ENCODE measurements at regions not wholly inside any gene's neighbourhood (a gene's known extent, or its start where the extent isn't known, plus 50 kb on each side); places are given as distances from the start of the nearest gene placed in this dataset.

GRCh38 chr13:89803839-89804238 is 1543.6 kb upstream of the MIR17HG start:
- ChIA-PET CTCF (no interaction called here), POLR2A (no interaction called here)
- Mint-ChIP-seq H3K4me3 (no peak overlapping the region), H3K27ac (no peak overlapping the region), H3K4me1 (ENCODE audit: low read depth) (no peaks in the 10 kb centered on the region), H3K9me3 (peaks cover 16% of the 10 kb centered on the region), H3K27me3 (no peaks in the 10 kb centered on the region), H3K36me3 (no peaks in the 10 kb centered on the region)
- DNase-seq = no peak
- intact Hi-C loops (cut with micrococcal nuclease) = no loop called here

GRCh38 chr13:89806594-89806993 is 1540.9 kb upstream of the MIR17HG start:
- no peak overlapping the region for H3K27ac Mint-ChIP-seq
- no peaks in the 10 kb centered on the region for H3K4me1 Mint-ChIP-seq (ENCODE audit: low read depth)
- CTCF ChIA-PET = no interaction called here
- H3K9me3 Mint-ChIP-seq = peaks cover 13% of the 10 kb centered on the region
- no peak overlapping the region for H3K4me3 Mint-ChIP-seq
- intact Hi-C loops (cut with micrococcal nuclease) = no loop called here
- no peaks in the 10 kb centered on the region for H3K36me3 Mint-ChIP-seq
- H3K27me3 Mint-ChIP-seq = no peaks in the 10 kb centered on the region
- POLR2A ChIA-PET = no interaction called here
- DNase-seq = no peak

- ChIA-PET POLR2A (no interaction called here), CTCF (no interaction called here)
- Mint-ChIP-seq H3K36me3 (no peaks in the 10 kb centered on the region), H3K4me1 (ENCODE audit: low read depth) (no peaks in the 10 kb centered on the region), H3K27me3 (no peaks in the 10 kb centered on the region), H3K27ac (no peak overlapping the region), H3K4me3 (no peak overlapping the region), H3K9me3 (peaks cover 20% of the 10 kb centered on the region)
- DNase-seq = no peak
- intact Hi-C loops (cut with micrococcal nuclease) = no loop called here
Observed at GRCh38 chr13:89812856-89813255, 1534.6 kb upstream of the MIR17HG start.

DNA sequence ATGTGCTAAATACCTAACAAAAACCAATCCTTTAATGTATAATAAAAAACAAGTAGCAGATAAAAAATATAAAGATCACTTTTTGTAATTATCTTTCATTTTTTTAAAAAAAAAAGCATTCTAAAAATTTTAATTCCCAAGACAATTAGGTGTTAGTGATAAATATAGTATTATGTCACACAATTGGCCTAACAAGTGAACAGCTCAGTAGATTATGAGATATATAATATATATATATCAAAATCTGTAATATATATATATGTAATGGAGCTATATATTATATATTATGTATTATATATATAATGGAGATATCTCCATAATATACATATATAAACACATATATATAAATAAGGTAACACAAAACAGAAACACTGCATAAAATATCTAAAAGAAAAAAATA is 1531.1 kb upstream of the MIR17HG start:
- CTCF ChIA-PET = no interaction called here
- no peak for DNase-seq
- no peak overlapping the region for H3K27ac Mint-ChIP-seq
- H3K4me1 Mint-ChIP-seq (ENCODE audit: low read depth) = no peaks in the 10 kb centered on the region
- no peaks in the 10 kb centered on the region for H3K36me3 Mint-ChIP-seq
- peaks cover 17% of the 10 kb centered on the region for H3K9me3 Mint-ChIP-seq
- POLR2A ChIA-PET = no interaction called here
- intact Hi-C loops (cut with micrococcal nuclease) = no loop called here
- H3K4me3 Mint-ChIP-seq = no peak overlapping the region
- no peaks in the 10 kb centered on the region for H3K27me3 Mint-ChIP-seq

- DNase-seq = no peak
- H3K9me3 Mint-ChIP-seq = peaks cover 5% of the 10 kb centered on the region
- intact Hi-C loops (cut with micrococcal nuclease) = no loop called here
- POLR2A ChIA-PET = no interaction called here
- H3K27ac Mint-ChIP-seq = no peak overlapping the region
- CTCF ChIA-PET = no interaction called here
- H3K4me1 Mint-ChIP-seq (ENCODE audit: low read depth) = no peaks in the 10 kb centered on the region
- H3K27me3 Mint-ChIP-seq = no peaks in the 10 kb centered on the region
- H3K4me3 Mint-ChIP-seq = no peak overlapping the region
- H3K36me3 Mint-ChIP-seq = no peaks in the 10 kb centered on the region
Observed at GRCh38 chr13:89822467-89822866, 1525.0 kb upstream of the MIR17HG start.

- Mint-ChIP-seq H3K4me3 (no peak overlapping the region), H3K9me3 (peaks cover 4% of the 10 kb centered on the region), H3K27me3 (no peaks in the 10 kb centered on the region), H3K27ac (no peak overlapping the region), H3K4me1 (ENCODE audit: low read depth) (no peaks in the 10 kb centered on the region), H3K36me3 (no peaks in the 10 kb centered on the region)
- intact Hi-C loops (cut with micrococcal nuclease) = no loop called here
- no peak for DNase-seq
- POLR2A ChIA-PET = no interaction called here
- CTCF ChIA-PET = no interaction called here
Observed at GRCh38 chr13:89827552-89827951, 1519.9 kb upstream of the MIR17HG start.

GRCh38 chr13:89828506-89828905 is 1519.0 kb upstream of the MIR17HG start:
- Mint-ChIP-seq H3K4me3 (no peak overlapping the region), H3K27ac (no peak overlapping the region), H3K36me3 (no peaks in the 10 kb centered on the region), H3K4me1 (ENCODE audit: low read depth) (no peaks in the 10 kb centered on the region), H3K27me3 (no peaks in the 10 kb centered on the region), H3K9me3 (peaks cover 5% of the 10 kb centered on the region)
- intact Hi-C loops (cut with micrococcal nuclease) = no loop called here
- ChIA-PET POLR2A (no interaction called here), CTCF (no interaction called here)
- no peak for DNase-seq

- H3K4me1 Mint-ChIP-seq (ENCODE audit: low read depth) = no peaks in the 10 kb centered on the region
- H3K4me3 Mint-ChIP-seq = no peak overlapping the region
- intact Hi-C loops (cut with micrococcal nuclease) = no loop called here
- ChIA-PET CTCF (no interaction called here), POLR2A (no interaction called here)
- H3K9me3 Mint-ChIP-seq = peaks cover 8% of the 10 kb centered on the region
- no peaks in the 10 kb centered on the region for H3K36me3 Mint-ChIP-seq
- no peaks in the 10 kb centered on the region for H3K27me3 Mint-ChIP-seq
- no peak overlapping the region for H3K27ac Mint-ChIP-seq
- DNase-seq = no peak
Observed at GRCh38 chr13:89831157-89831556, 1516.3 kb upstream of the MIR17HG start.

DNA sequence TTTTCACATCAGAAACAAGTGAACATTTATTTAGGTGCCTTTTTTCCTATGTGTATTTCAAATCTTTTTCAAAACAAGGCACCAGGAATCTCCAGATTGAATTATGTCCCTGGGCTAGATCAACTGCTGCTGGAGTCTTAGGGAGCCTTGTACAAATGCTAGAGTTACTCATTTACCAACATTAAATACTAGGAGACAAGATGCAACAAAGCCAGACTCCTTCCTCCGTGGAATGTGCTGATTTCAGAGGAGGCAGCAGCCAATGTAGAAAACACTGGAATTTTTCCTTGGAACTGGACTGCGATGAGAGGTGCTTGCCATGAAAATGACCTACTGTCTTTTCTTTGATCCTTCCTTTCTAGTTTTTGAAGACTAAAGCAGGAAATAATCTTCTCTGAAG is 1514.7 kb upstream of the MIR17HG start:
- no peak for DNase-seq
- H3K27ac Mint-ChIP-seq = no peak overlapping the region
- intact Hi-C loops (cut with micrococcal nuclease) = no loop called here
- H3K9me3 Mint-ChIP-seq = peaks cover 10% of the 10 kb centered on the region
- no peak overlapping the region for H3K4me3 Mint-ChIP-seq
- H3K4me1 Mint-ChIP-seq (ENCODE audit: low read depth) = no peaks in the 10 kb centered on the region
- H3K27me3 Mint-ChIP-seq = no peaks in the 10 kb centered on the region
- ChIA-PET CTCF (no interaction called here), POLR2A (no interaction called here)
- H3K36me3 Mint-ChIP-seq = no peaks in the 10 kb centered on the region

GRCh38 chr13:89843621-89844020 is 1503.9 kb upstream of the MIR17HG start:
- Mint-ChIP-seq H3K27ac (no peak overlapping the region), H3K27me3 (no peaks in the 10 kb centered on the region), H3K36me3 (no peaks in the 10 kb centered on the region), H3K4me1 (ENCODE audit: low read depth) (no peaks in the 10 kb centered on the region), H3K9me3 (peaks cover 4% of the 10 kb centered on the region), H3K4me3 (no peak overlapping the region)
- no peak for DNase-seq
- intact Hi-C loops (cut with micrococcal nuclease) = no loop called here
- ChIA-PET POLR2A (no interaction called here), CTCF (no interaction called here)

DNA sequence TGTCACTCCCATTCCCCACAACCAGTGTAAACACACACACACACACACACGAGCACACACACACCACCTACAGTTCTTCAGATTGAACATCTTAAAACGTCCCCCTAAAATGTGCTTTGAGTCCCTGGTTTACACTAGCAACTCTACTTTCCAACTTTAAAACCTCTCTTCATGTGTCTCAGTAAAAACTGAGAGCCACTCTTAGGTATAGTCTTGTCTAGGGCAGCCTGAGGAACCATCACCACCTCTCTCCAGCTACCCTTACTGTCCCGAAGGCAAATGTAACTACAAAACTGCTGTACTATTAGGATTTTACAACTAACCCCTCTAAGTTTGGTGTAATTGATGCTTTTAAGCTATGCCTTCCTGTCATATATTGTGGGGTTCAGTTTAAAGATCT is 1501.6 kb upstream of the MIR17HG start:
- Mint-ChIP-seq H3K4me1 (ENCODE audit: low read depth) (no peaks in the 10 kb centered on the region), H3K27me3 (no peaks in the 10 kb centered on the region), H3K36me3 (no peaks in the 10 kb centered on the region), H3K9me3 (peaks cover 3% of the 10 kb centered on the region), H3K4me3 (no peak overlapping the region), H3K27ac (no peak overlapping the region)
- ChIA-PET CTCF (no interaction called here), POLR2A (no interaction called here)
- DNase-seq = no peak
- intact Hi-C loops (cut with micrococcal nuclease) = no loop called here

GRCh38 chr13:89846926-89847585 is 1500.4 kb upstream of the MIR17HG start:
- Mint-ChIP-seq H3K4me1 (ENCODE audit: low read depth) (no peaks in the 10 kb centered on the region), H3K27me3 (no peaks in the 10 kb centered on the region), H3K27ac (no peak overlapping the region), H3K4me3 (no peak overlapping the region), H3K9me3 (peaks cover 3% of the 10 kb centered on the region), H3K36me3 (no peaks in the 10 kb centered on the region)
- intact Hi-C loops (cut with micrococcal nuclease) = no loop called here
- no peak for DNase-seq
- ChIA-PET POLR2A (no interaction called here), CTCF (no interaction called here)

- Mint-ChIP-seq H3K27me3 (no peaks in the 10 kb centered on the region), H3K36me3 (no peaks in the 10 kb centered on the region), H3K4me1 (ENCODE audit: low read depth) (no peaks in the 10 kb centered on the region), H3K27ac (no peak overlapping the region), H3K9me3 (peaks cover 3% of the 10 kb centered on the region), H3K4me3 (no peak overlapping the region)
- ChIA-PET POLR2A (no interaction called here), CTCF (no interaction called here)
- DNase-seq = no peak
- intact Hi-C loops (cut with micrococcal nuclease) = no loop called here
Observed at GRCh38 chr13:89852570-89852969, 1494.9 kb upstream of the MIR17HG start.

GRCh38 chr13:89856512-89856911 is 1491.0 kb upstream of the MIR17HG start:
- intact Hi-C loops (cut with micrococcal nuclease) = no loop called here
- Mint-ChIP-seq H3K9me3 (peaks cover 4% of the 10 kb centered on the region), H3K27me3 (no peaks in the 10 kb centered on the region), H3K4me1 (ENCODE audit: low read depth) (no peaks in the 10 kb centered on the region), H3K27ac (no peak overlapping the region), H3K4me3 (no peak overlapping the region), H3K36me3 (no peaks in the 10 kb centered on the region)
- no peak for DNase-seq
- ChIA-PET CTCF (no interaction called here), POLR2A (no interaction called here)
